Neural crest cell (in vitro differentiated cells): ENCODE measurements at regions not wholly inside any gene's neighbourhood (a gene's known extent, or its start where the extent isn't known, plus 50 kb on each side); places are given as distances from the start of the nearest gene placed in this dataset.

Experiments
- DNase-seq: peaks from one replicate; pipeline ENCODE4 v3.0.0; 2021; ENCODE audit warnings: low read depth, mixed read lengths, low spot score
- H3K27ac Mint-ChIP-seq: one replicate; pipeline ENCODE4 v1.8.0; 2021; ENCODE audit warnings: mild to moderate bottlenecking, mixed read lengths; ENCODE audit not compliant: unreplicated experiment
- H3K27me3 Mint-ChIP-seq: 2 replicates; pipeline ENCODE4 v1.8.0; 2021; ENCODE audit warnings: low read depth, mild to moderate bottlenecking, mixed read lengths
- H3K36me3 Mint-ChIP-seq: 2 replicates; pipeline ENCODE4 v1.8.0; 2021; ENCODE audit warnings: low read depth, mild to moderate bottlenecking, mixed read lengths
- H3K4me1 Mint-ChIP-seq: 2 replicates; pipeline ENCODE4 v1.8.0; 2021; ENCODE audit warnings: mixed read lengths
- H3K4me3 Mint-ChIP-seq: one replicate; pipeline ENCODE4 v1.8.0; 2021; ENCODE audit warnings: mild to moderate bottlenecking, mixed read lengths
- H3K9me3 Mint-ChIP-seq: 2 replicates; pipeline ENCODE4 v1.8.0; 2021; ENCODE audit warnings: mixed read lengths
- CTCF ChIP-seq: fragments of 200-600 bp; sonication (generic); conservative IDR thresholded peaks from 2 replicates; pipeline ENCODE4 v1.5.0; 2021; ENCODE audit warnings: antibody characterized with exemption, mild to moderate bottlenecking

GRCh38 chr12:118536306-118536906 is 160.1 kb downstream of the SUDS3 start:
- no peak overlapping the region for H3K4me3 Mint-ChIP-seq
- H3K36me3 Mint-ChIP-seq = no peaks in the 10 kb centered on the region
- H3K27ac Mint-ChIP-seq = peak overlapping the region; percentile 39
- H3K9me3 Mint-ChIP-seq = no peaks in the 10 kb centered on the region
- peaks cover 18% of the 10 kb centered on the region for H3K4me1 Mint-ChIP-seq
- no peaks in the 10 kb centered on the region for H3K27me3 Mint-ChIP-seq
- no peak for TF ChIP-seq CTCF
- no peak for DNase-seq

GRCh38 chr12:118537481-118537917 is 161.1 kb downstream of the SUDS3 start:
- Mint-ChIP-seq H3K27me3 (no peaks in the 10 kb centered on the region), H3K27ac (no peak overlapping the region), H3K4me1 (peaks cover 18% of the 10 kb centered on the region), H3K36me3 (no peaks in the 10 kb centered on the region), H3K9me3 (peaks cover 3% of the 10 kb centered on the region), H3K4me3 (no peak overlapping the region)
- DNase-seq = no peak
- TF ChIP-seq CTCF = no peak

- Mint-ChIP-seq H3K27ac (no peak overlapping the region), H3K4me1 (peaks cover 15% of the 10 kb centered on the region)
Measured at GRCh38 chr12:118541071-118541470, 164.7 kb downstream of the SUDS3 start.

DNA sequence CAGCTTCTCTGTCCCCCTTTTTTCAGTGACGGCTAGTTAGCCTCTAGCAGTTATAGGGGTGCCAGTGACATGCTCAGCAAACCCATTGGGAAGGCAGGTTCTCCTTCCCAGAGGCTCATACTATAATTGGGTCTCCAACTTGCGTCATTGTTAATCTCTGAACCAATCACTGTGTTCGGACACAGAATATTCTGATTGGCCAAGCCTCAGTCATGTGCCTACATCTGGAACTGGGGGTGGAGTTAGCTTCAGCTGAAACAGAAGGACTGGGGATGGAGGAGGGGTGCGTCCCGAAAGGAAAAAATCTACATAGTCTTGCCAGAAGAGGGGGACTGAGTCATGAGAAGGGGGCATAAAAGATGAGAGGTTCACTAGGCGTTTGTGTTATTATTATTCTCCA is 165.6 kb downstream of the SUDS3 start:
- Mint-ChIP-seq H3K4me3 (no peak overlapping the region), H3K4me1 (peaks cover 7% of the 10 kb centered on the region), H3K9me3 (peaks cover 5% of the 10 kb centered on the region), H3K27ac (no peak overlapping the region), H3K27me3 (no peaks in the 10 kb centered on the region), H3K36me3 (no peaks in the 10 kb centered on the region)
- no peak for TF ChIP-seq CTCF
- DNase-seq = no peak

More at GRCh38 chr12:118541071-118541470, 164.7 kb downstream of the SUDS3 start:
- H3K9me3 Mint-ChIP-seq = peaks cover 3% of the 10 kb centered on the region
- DNase-seq = no peak
- no peak overlapping the region for H3K4me3 Mint-ChIP-seq
- no peak for TF ChIP-seq CTCF
- no peaks in the 10 kb centered on the region for H3K36me3 Mint-ChIP-seq
- no peaks in the 10 kb centered on the region for H3K27me3 Mint-ChIP-seq

GRCh38 chr12:118543651-118544050 is 167.3 kb downstream of the SUDS3 start:
- H3K36me3 Mint-ChIP-seq = no peaks in the 10 kb centered on the region
- H3K9me3 Mint-ChIP-seq = peaks cover 6% of the 10 kb centered on the region
- no peaks in the 10 kb centered on the region for H3K27me3 Mint-ChIP-seq

More at GRCh38 chr12:118543651-118544050, 167.3 kb downstream of the SUDS3 start:
- TF ChIP-seq CTCF = no peak
- no peak for DNase-seq
- no peak overlapping the region for H3K4me3 Mint-ChIP-seq
- H3K27ac Mint-ChIP-seq = no peak overlapping the region
- no peaks in the 10 kb centered on the region for H3K4me1 Mint-ChIP-seq
